ENCODE measurements at regions not wholly inside any gene's neighbourhood (a gene's known extent, or its start where the extent isn't known, plus 50 kb on each side); places are given as distances from the start of the nearest gene placed in this dataset.

DNA sequence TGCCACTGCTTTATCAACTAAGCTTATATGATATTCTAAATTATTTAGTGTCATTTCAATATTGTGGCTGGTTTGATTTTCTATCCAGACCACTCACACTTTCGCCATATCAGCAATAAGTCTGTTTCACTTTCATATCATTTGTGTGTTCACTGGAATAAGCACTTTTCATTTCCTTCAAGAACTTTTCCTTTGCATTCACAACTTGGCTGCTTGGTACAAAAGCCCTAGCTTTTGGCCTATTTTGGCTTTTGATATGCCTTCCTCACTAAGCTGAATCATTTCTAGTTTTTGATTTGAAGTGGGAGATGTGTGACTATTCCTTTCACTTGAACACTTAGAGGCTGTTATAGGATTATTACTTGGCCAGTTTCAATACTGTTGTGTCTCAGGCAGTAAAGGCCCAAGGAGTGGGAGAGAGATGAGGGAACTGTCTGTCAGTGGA, 120.9 kb upstream of the NAMPT start:
- H3K4me3 ChIP-seq (ENCODE audit: low read depth in 1 of 3, low read length in 3 of 3): no peak overlapping the region
- FAIRE-seq (no peak), DNase-seq (peak in 1 of 2 donors; percentile 49)
- H3K4me1 ChIP-seq (ENCODE audit: control insufficient read depth in 3 of 3, insufficient read depth in 2 of 3, low read depth in 1 of 3, low read length in 2 of 3): peaks cover 0 to 17% (median 2%) of the 10 kb centered on the region in 3 donors
- peak overlapping the region; percentile 40 to 65 (median 56) for H3K27ac ChIP-seq (ENCODE audit: low read depth in 1 of 3, low read length in 2 of 3)
- no peaks in the 10 kb centered on the region for H3K27me3 ChIP-seq (ENCODE audit: control insufficient read depth in 3 of 3, insufficient read depth in 3 of 3, low read length in 3 of 3)
- H3K9me3 ChIP-seq (ENCODE audit: control insufficient read depth in 2 of 2, insufficient read depth in 1 of 2, low read depth in 1 of 2, low read length in 1 of 2): peaks cover 0 to 4% of the 10 kb centered on the region in 2 donors
- WGBS, 3 donors: 0% methylated on average over 1 of the region's 1 CpG
- no peaks in the 10 kb centered on the region for H3K36me3 ChIP-seq (ENCODE audit: control insufficient read depth in 3 of 3, insufficient read depth in 2 of 3, low read depth in 1 of 3, low read length in 3 of 3)

- FAIRE-seq (no peak), DNase-seq (no peak)
- Histone ChIP-seq H3K36me3 (ENCODE audit: control insufficient read depth in 3 of 3, insufficient read depth in 2 of 3, low read depth in 1 of 3, low read length in 3 of 3) (no peaks in the 10 kb centered on the region), H3K4me1 (ENCODE audit: control insufficient read depth in 3 of 3, insufficient read depth in 2 of 3, low read depth in 1 of 3, low read length in 2 of 3) (peaks cover 0 to 17% (median 2%) of the 10 kb centered on the region in 3 donors), H3K9me3 (ENCODE audit: control insufficient read depth in 2 of 2, insufficient read depth in 1 of 2, low read depth in 1 of 2, low read length in 1 of 2) (peaks cover 0 to 4% of the 10 kb centered on the region in 2 donors), H3K4me3 (ENCODE audit: low read depth in 1 of 3, low read length in 3 of 3) (no peak overlapping the region), H3K27me3 (ENCODE audit: control insufficient read depth in 3 of 3, insufficient read depth in 3 of 3, low read length in 3 of 3) (no peaks in the 10 kb centered on the region), H3K27ac (ENCODE audit: low read depth in 1 of 3, low read length in 2 of 3) (no peak overlapping the region)
- 65 to 78% (median 73%) methylated on average over 1 of the region's 1 CpG for WGBS, 3 donors
Observed at GRCh38 chr7:106402898-106403297, 118.1 kb upstream of the NAMPT start.

- H3K27me3 ChIP-seq (ENCODE audit: control insufficient read depth in 3 of 3, insufficient read depth in 3 of 3, low read length in 3 of 3): no peaks in the 10 kb centered on the region
- 80 to 94% (median 91%) methylated on average over 3 of the region's 3 CpGs for WGBS, 3 donors
- FAIRE-seq: no peak
- no peak for DNase-seq
- no peak overlapping the region for H3K27ac ChIP-seq (ENCODE audit: low read depth in 1 of 3, low read length in 2 of 3)
- H3K36me3 ChIP-seq (ENCODE audit: control insufficient read depth in 3 of 3, insufficient read depth in 2 of 3, low read depth in 1 of 3, low read length in 3 of 3): no peaks in the 10 kb centered on the region
- no peak overlapping the region for H3K4me3 ChIP-seq (ENCODE audit: low read depth in 1 of 3, low read length in 3 of 3)
- H3K4me1 ChIP-seq (ENCODE audit: control insufficient read depth in 3 of 3, insufficient read depth in 2 of 3, low read depth in 1 of 3, low read length in 2 of 3): peaks cover 0 to 13% (median 2%) of the 10 kb centered on the region in 3 donors
- H3K9me3 ChIP-seq (ENCODE audit: control insufficient read depth in 2 of 2, insufficient read depth in 1 of 2, low read depth in 1 of 2, low read length in 1 of 2): peaks cover 0 to 4% of the 10 kb centered on the region in 2 donors
Observed at GRCh38 chr7:106400923-106401322, 116.1 kb upstream of the NAMPT start.

DNA sequence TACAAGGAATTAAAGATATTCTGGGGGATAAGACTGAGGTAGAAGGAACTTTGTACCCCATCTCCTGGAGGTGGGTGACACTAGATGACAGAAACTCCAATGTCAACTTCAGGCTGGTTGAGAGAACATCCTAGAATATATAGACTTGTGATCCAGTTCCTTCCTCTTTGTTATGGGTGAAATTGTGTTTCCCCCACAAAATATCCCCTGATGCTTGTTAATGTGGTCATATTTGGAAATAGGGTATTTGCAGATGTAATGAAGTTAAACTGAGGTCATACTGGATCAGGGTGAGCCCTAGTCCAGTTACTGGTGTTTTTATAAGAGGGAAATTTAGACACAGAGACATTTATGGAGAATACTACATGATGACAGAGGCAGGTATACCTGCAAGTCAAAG, 114.0 kb upstream of the NAMPT start:
- Histone ChIP-seq H3K9me3 (ENCODE audit: control insufficient read depth in 2 of 2, insufficient read depth in 1 of 2, low read depth in 1 of 2, low read length in 1 of 2) (peaks cover 0 to 3% of the 10 kb centered on the region in 2 donors), H3K36me3 (ENCODE audit: control insufficient read depth in 3 of 3, insufficient read depth in 2 of 3, low read depth in 1 of 3, low read length in 3 of 3) (no peaks in the 10 kb centered on the region), H3K4me1 (ENCODE audit: control insufficient read depth in 3 of 3, insufficient read depth in 2 of 3, low read depth in 1 of 3, low read length in 2 of 3) (no peaks in the 10 kb centered on the region), H3K27ac (ENCODE audit: low read depth in 1 of 3, low read length in 2 of 3) (no peak overlapping the region), H3K27me3 (ENCODE audit: control insufficient read depth in 3 of 3, insufficient read depth in 3 of 3, low read length in 3 of 3) (no peaks in the 10 kb centered on the region), H3K4me3 (ENCODE audit: low read depth in 1 of 3, low read length in 3 of 3) (no peak overlapping the region)
- no peak for FAIRE-seq
- no peak for DNase-seq

DNA sequence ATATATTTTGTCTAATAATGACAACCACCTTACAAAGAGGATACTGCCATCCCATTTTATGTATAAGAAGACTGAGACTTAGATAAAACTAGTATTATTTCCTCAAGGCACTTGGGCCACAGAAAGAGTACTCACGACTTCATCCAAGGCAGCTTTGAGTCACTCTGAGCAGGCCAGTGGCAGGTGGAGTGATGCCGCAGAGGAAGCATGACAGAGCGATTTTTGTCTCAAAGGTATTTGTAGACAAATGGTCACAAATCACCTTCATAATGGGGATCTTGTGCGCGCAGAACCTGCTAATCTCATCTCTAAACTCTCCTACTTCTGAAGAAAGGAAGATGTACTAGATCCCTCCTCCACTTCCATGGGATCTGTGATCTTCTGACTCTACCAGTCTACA, 113.2 kb upstream of the NAMPT start:
- H3K27me3 ChIP-seq (ENCODE audit: control insufficient read depth in 3 of 3, insufficient read depth in 3 of 3, low read length in 3 of 3): no peaks in the 10 kb centered on the region
- no peaks in the 10 kb centered on the region for H3K9me3 ChIP-seq (ENCODE audit: control insufficient read depth in 2 of 2, insufficient read depth in 1 of 2, low read depth in 1 of 2, low read length in 1 of 2)
- no peaks in the 10 kb centered on the region for H3K4me1 ChIP-seq (ENCODE audit: control insufficient read depth in 3 of 3, insufficient read depth in 2 of 3, low read depth in 1 of 3, low read length in 2 of 3)
- H3K36me3 ChIP-seq (ENCODE audit: control insufficient read depth in 3 of 3, insufficient read depth in 2 of 3, low read depth in 1 of 3, low read length in 3 of 3): no peaks in the 10 kb centered on the region
- WGBS, 3 donors: 93 to 95% (median 94%) methylated on average over 5 of the region's 5 CpGs
- DNase-seq (no peak), FAIRE-seq (no peak)
- H3K27ac ChIP-seq (ENCODE audit: low read depth in 1 of 3, low read length in 2 of 3): no peak overlapping the region
- H3K4me3 ChIP-seq (ENCODE audit: low read depth in 1 of 3, low read length in 3 of 3): no peak overlapping the region

DNA sequence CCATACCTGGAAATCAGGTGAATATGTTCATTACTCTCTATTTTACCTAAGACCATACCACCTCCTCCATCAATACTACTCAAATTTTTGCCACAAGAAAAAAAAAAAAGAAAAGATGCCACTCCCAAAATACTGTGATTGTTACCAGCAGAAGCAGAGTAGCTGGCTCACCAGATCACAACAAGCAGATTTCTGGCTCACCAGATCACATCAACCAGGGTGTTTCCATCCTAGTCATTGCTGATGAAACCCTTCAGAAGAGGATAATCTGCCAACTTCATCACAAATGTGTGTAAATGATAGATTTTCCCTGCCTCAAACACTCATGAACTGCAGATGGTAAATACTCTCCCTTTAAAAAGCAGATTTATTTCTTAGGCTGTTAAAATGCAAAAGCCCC, 109.7 kb upstream of the NAMPT start:
- FAIRE-seq (no peak), DNase-seq (no peak)
- Histone ChIP-seq H3K27ac (ENCODE audit: low read depth in 1 of 3, low read length in 2 of 3) (no peak overlapping the region), H3K27me3 (ENCODE audit: control insufficient read depth in 3 of 3, insufficient read depth in 3 of 3, low read length in 3 of 3) (no peaks in the 10 kb centered on the region), H3K9me3 (ENCODE audit: control insufficient read depth in 2 of 2, insufficient read depth in 1 of 2, low read depth in 1 of 2, low read length in 1 of 2) (no peaks in the 10 kb centered on the region), H3K4me3 (ENCODE audit: low read depth in 1 of 3, low read length in 3 of 3) (no peak overlapping the region), H3K4me1 (ENCODE audit: control insufficient read depth in 3 of 3, insufficient read depth in 2 of 3, low read depth in 1 of 3, low read length in 2 of 3) (no peaks in the 10 kb centered on the region), H3K36me3 (ENCODE audit: control insufficient read depth in 3 of 3, insufficient read depth in 2 of 3, low read depth in 1 of 3, low read length in 3 of 3) (no peaks in the 10 kb centered on the region)

- DNase-seq: no peak
- Histone ChIP-seq H3K4me1 (ENCODE audit: control insufficient read depth in 3 of 3, insufficient read depth in 2 of 3, low read depth in 1 of 3, low read length in 2 of 3) (no peaks in the 10 kb centered on the region), H3K27me3 (ENCODE audit: control insufficient read depth in 3 of 3, insufficient read depth in 3 of 3, low read length in 3 of 3) (no peaks in the 10 kb centered on the region), H3K36me3 (ENCODE audit: control insufficient read depth in 3 of 3, insufficient read depth in 2 of 3, low read depth in 1 of 3, low read length in 3 of 3) (no peaks in the 10 kb centered on the region), H3K9me3 (ENCODE audit: control insufficient read depth in 2 of 2, insufficient read depth in 1 of 2, low read depth in 1 of 2, low read length in 1 of 2) (no peaks in the 10 kb centered on the region), H3K4me3 (ENCODE audit: low read depth in 1 of 3, low read length in 3 of 3) (no peak overlapping the region), H3K27ac (ENCODE audit: low read depth in 1 of 3, low read length in 2 of 3) (no peak overlapping the region)
- WGBS, 3 donors: 65 to 85% (median 79%) methylated on average over 6 of the region's 6 CpGs
- no peak for FAIRE-seq
Observed at GRCh38 chr7:106393564-106394251, 108.9 kb upstream of the NAMPT start.

GRCh38 chr7:106392590-106392989, 107.8 kb upstream of the NAMPT start:
- no peak for DNase-seq
- Histone ChIP-seq H3K4me1 (ENCODE audit: control insufficient read depth in 3 of 3, insufficient read depth in 2 of 3, low read depth in 1 of 3, low read length in 2 of 3) (no peaks in the 10 kb centered on the region), H3K27me3 (ENCODE audit: control insufficient read depth in 3 of 3, insufficient read depth in 3 of 3, low read length in 3 of 3) (no peaks in the 10 kb centered on the region), H3K36me3 (ENCODE audit: control insufficient read depth in 3 of 3, insufficient read depth in 2 of 3, low read depth in 1 of 3, low read length in 3 of 3) (no peaks in the 10 kb centered on the region), H3K4me3 (ENCODE audit: low read depth in 1 of 3, low read length in 3 of 3) (no peak overlapping the region), H3K27ac (ENCODE audit: low read depth in 1 of 3, low read length in 2 of 3) (no peak overlapping the region), H3K9me3 (ENCODE audit: control insufficient read depth in 2 of 2, insufficient read depth in 1 of 2, low read depth in 1 of 2, low read length in 1 of 2) (no peaks in the 10 kb centered on the region)
- 49 to 68% (median 51%) methylated on average over 2 of the region's 2 CpGs for WGBS, 3 donors
- no peak for FAIRE-seq

- Histone ChIP-seq H3K4me1 (ENCODE audit: control insufficient read depth in 3 of 3, insufficient read depth in 2 of 3, low read depth in 1 of 3, low read length in 2 of 3) (no peaks in the 10 kb centered on the region), H3K27me3 (ENCODE audit: control insufficient read depth in 3 of 3, insufficient read depth in 3 of 3, low read length in 3 of 3) (no peaks in the 10 kb centered on the region), H3K4me3 (ENCODE audit: low read depth in 1 of 3, low read length in 3 of 3) (no peak overlapping the region), H3K9me3 (ENCODE audit: control insufficient read depth in 2 of 2, insufficient read depth in 1 of 2, low read depth in 1 of 2, low read length in 1 of 2) (no peaks in the 10 kb centered on the region), H3K27ac (ENCODE audit: low read depth in 1 of 3, low read length in 2 of 3) (no peak overlapping the region), H3K36me3 (ENCODE audit: control insufficient read depth in 3 of 3, insufficient read depth in 2 of 3, low read depth in 1 of 3, low read length in 3 of 3) (no peaks in the 10 kb centered on the region)
- no peak for DNase-seq
- FAIRE-seq: no peak
- WGBS, 3 donors: 80 to 91% (median 91%) methylated on average over 4 of the region's 4 CpGs
Observed at GRCh38 chr7:106392144-106392543, 107.4 kb upstream of the NAMPT start.
